SW 1271 (cell line): ENCODE measurements at regions not wholly inside any gene's neighbourhood (a gene's known extent, or its start where the extent isn't known, plus 50 kb on each side); places are given as distances from the start of the nearest gene placed in this dataset.
"Not testable (repeated sequence)": the region's sequence is repeated elsewhere in the genome, so short reads cannot be mapped to it uniquely, and the experiment has no call there.

Experiments
- DNase-seq, 2 experiments: peaks; one replicate each; lab custom pipeline; 2025; lab: John Stamatoyannopoulos, UW

DNA sequence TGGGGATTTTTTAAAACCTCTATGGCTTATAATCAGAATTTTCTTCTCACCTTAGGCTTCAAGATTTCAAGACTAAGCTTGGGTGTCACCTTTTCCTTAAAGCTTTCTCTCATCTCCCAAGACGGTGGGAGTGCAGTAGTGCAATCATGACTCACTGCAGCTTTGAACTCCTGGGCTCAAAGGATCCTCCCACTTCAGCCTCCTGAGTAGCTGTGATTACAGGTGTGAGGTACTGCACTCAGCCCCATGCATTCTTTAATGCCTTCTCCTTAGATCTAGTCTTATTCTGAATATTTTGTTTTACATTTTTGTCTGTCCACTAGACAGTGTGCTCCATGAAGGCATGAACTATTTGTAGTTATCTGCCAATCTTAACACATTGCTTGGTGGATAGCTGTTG is 55.7 kb upstream of the FAT3 start:
- DNase-seq: no peak

DNA sequence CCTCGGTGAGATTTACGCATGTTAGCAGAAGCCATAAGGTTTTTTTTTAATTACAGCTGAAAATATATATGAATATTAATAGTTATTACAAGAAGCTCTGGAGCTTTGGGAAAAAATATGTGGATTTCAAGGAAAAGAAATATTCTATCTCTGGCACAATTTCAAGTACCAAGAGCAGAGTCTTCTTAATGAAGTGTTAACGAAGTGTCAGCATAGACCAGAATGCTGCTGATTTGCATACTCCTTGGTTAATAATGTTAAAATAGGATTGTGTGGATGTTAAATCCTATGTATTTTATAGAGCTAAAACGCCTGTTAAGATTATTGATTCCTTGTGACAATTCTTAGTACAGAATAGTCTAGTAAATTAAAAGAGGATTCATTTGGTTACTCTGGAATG is 57.0 kb upstream of the FAT3 start:
- no peak for DNase-seq

DNA sequence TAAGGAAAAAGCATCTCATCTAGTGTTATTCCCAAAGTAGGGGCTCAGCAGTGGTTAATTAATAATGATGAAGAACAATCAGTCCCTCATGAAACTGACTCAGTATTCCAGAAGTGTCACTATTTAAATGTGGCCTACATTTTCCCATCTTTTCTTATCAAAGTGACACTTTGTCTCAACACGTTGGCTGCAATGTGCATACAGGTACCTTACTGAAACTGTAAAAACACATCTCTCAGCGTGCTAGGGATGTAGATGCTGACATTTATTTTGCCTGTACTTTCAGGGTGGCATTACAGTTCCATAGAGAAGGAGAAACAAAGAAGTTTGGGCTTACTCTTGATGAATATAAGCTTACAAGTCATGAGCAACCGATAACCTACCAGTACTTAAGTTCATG is 58.3 kb upstream of the FAT3 start:
- no peak for DNase-seq

DNA sequence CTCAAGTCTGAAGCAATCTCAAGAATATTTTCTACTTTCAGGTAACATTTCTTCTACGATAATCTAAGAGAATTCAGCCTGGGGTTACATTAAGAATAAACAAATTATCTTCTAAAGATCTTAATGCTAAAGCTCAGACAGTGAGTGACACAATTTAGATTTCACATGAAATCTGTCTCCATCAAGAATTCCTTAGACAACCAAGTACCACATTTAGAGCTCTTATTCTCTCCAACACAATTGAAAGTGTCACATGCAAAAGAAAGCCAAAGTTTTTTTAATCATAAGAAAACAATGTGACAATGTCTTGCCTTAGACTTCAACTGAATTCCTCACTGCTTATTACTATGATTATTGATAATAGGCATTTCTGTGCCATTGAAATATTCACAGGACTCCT is 60.7 kb upstream of the FAT3 start:
- no peak for DNase-seq

DNA sequence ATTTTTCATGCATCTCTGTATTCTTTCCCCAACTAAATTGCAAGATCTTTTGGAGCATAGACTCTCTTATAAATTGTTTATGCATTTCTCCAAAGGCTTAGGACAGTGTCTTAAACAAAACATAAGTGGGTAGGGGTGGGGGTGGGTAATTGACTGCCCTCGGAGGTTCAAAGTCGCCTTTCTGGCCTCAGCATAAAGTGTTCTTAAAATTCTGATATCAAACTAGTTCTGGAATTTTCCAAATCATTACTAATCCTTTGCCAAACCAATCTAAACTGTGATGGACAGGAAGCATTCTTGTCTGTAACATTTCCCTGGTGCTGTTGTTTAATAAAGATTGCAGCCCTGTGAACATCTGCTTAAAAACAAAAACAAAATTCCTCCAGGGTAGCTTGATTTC is 61.8 kb upstream of the FAT3 start:
- DNase-seq: no peak

DNA sequence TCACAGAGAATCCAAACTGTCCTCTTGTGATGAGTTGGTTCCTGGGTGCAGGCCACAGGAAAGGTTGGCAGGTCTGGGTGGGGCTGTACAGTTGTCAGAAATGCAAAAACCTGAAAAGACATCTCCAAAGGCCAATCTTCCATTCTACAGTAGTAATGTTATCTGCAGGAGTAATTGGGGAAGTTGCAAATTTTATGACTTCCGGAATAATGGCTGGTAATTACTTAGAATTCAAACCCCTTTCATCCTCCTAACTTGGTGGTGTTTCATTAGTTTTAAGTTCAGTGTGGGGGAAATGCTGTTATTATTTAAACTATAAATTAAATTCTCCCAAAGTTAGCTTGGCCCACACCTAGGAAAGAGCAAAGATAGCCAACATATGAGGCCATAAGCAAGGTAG is 64.7 kb upstream of the FAT3 start:
- DNase-seq: no peak

DNA sequence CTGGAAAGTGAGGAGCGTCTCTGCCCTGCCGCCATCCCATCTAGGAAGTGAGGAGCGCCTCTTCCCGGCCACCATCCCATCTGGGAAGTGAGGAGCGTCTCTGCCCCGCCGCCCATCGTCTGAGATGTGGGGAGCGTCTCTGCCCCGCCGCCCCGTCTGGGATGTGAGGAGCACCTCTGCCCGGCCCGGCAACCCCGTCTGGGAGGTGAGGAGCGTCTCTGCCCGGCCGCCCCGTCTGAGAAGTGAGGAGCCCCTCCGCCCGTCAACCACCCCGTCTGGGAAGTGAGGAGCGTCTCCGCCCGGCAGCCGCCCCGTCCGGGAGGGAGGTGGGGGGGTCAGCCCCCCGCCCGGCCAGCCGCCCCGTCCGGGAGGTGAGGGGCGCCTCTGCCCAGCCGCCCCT is 67.2 kb upstream of the FAT3 start:
- DNase-seq: not testable (repeated sequence)

DNA sequence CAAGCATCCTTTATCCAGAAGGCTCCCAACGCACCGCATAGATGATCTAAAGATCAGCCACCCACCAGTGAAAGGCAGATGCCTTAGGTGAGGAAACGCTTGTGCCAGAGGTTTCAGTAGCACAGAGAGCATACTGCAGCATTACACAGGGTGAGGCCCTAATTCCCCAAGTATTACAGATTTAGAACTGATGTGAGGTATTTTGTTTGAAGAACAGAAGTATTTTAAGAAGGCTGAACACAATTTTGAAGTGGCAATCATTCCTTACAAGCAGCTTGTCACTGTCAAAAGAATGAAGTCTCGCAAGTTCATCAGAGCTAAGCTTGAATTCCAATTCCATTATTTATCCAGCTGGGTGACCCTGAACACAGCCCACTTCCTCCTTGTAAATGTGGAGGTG is 70.0 kb upstream of the FAT3 start:
- no peak for DNase-seq

DNA sequence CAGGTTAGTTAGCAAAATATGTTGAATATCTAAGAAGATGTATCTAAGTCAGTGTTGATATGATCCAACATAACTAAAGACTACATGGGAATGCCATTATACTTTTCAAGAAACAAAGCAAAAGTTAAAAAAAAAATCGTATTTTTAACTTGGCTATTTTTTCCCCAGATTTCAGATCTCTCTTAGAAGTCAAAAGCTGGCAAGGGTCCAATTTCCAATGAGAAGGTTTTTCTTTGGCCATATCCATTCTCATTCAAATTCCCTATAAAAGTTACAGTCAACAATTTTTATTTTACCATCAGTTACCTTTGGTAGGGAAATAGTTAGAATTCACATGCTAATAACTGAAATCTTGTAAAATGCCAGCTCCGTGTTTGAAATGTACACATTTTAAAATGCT is 70.5 kb upstream of the FAT3 start:
- no peak for DNase-seq

DNA sequence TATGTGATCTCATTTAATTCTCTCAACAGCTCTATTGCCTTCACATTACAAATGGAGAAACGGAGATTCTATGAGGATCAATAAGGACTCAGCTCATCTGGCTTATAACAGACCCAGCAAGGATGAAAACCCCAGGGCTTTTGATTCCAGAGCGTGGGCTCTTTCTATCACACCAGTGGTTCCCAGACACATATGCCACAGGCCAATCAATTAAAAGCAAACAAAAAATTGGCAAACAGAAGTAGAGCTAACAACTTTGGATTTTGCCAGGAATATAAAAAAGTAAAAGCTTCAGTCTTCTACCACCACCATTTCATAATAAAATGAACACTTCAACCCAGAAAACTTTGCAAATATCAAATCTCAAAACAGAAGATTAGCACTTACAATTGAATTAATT is 71.1 kb upstream of the FAT3 start:
- DNase-seq: no peak

DNA sequence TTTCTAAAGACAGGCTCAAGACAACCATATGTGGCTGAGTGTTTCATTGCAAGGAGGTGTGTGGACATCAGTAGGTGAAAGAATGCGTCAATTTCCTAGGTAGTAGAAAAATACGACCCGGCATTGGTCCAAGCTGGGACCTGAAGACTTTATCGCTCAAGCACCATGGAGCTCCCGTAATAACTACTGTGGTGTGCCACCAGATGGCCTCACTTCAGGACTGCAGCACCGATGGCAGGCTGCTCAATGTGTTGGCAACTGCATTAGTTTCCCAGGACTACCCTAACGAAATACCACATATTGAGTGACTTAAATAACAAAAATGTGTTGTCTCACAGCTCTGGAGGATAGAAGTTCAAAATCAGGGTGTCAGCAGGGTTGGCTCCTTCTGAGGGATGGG is 72.4 kb upstream of the FAT3 start:
- DNase-seq: no peak

DNA sequence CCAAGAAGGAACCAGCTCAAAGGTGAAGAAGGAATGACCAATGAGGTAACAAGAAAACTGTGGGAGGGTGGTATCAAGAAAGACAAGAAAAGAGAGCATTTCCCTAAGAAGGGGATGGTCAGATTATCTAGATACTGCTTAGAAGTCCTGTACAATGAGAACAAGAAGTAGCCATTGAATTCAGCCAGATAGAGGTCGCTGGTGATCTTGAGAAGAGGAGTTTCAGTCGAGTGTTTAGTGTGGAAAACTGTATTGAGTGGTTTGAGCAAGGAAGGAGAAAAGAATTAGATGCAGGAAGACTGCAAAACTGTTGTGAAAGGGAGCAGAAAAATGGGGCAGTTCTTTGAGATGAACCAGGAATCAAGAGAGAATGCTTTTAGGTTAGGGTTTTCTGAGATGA is 74.6 kb upstream of the FAT3 start:
- DNase-seq: no peak

DNA sequence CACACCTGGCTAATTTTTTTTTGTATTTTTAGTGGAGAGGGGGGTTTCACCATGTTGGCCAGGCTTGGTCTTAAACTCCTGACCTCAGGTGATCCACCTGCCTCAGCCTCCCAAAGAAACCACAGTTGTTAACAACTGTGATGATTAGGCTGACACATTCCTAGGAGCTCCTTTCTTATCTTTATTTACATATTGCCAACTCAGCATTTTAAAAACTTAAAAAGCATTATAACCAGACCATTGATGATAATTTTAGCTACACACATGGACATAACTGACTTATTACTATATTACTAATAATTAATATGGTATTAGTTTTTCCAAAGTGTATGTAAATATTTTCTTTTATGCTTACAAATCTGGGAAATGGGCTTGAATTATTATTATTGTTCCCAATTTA is 82.9 kb upstream of the FAT3 start:
- no peak for DNase-seq

DNA sequence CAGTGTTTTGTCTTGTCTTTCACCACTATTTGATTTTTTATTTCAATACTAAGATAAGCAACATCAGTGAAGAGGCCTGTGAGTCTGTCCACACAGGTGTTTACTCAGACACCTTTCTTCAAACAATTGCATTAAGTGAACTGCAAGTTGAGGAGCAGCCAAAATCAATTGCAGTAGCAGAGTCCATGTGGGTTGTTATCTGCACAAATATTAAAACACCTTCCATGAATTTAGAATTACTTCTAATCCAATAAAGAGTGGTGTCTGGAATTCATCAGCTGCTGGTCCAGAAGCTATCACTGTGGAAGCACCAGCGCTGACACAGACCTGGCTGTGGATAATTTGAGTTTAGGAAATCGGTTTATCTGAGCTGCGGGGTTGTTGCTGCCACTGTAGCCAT is 83.5 kb upstream of the FAT3 start:
- no peak for DNase-seq

DNA sequence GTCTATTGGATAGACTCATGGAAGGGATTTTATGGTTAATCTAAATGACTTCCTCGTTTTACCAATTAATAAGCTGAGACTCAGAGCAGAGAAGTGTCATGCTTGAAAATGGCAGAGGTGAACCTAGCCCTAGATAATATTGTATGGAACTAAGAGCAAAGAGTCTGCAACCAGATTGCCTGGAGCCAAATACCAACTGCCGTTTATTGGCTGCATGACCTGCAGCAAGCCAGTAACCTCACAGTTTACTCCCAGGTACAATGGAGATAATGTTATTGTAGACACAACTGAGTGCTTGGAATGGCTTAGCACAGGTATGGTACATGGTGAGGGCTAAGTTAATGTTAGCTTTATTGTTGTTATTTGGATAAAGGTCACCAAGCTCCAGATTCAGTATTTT is 84.6 kb upstream of the FAT3 start:
- DNase-seq: no peak

DNA sequence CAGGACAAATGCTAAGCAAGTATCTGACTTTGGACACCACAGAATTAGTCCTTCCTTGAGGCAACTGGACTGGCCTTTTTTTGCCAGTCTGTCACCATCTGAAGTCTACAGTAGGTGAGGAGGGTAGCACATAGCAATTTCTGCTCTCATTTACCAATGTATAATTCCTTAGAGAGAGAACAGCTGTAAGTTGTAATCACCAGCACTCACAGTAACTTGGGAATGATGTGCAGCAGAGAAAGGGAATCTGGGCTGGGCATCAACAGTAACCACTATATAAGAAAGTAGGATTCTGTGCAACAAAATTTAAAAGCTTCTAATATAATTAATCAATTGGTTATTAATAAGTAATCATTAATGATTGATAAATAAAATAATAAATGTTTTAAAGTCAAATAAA is 86.3 kb upstream of the FAT3 start:
- DNase-seq: no peak

DNA sequence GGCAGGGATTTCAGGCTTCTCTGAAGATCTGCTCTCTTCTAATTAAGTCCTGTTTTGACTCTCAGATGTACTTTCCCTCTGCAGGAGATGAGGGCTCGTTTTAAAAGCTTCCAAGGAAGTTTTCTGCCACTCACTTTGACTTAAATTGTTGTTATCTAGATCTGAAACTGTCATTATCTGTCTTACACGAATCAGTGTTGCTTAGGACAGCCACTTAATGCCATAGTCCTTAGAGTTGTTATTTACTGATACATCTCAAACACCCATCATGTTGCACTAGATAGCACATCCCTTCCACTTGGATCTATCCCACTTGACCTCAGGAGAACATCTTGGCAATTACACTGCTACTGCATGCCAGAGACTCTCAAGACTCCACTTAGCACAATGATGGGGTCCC is 86.9 kb upstream of the FAT3 start:
- DNase-seq: no peak

DNA sequence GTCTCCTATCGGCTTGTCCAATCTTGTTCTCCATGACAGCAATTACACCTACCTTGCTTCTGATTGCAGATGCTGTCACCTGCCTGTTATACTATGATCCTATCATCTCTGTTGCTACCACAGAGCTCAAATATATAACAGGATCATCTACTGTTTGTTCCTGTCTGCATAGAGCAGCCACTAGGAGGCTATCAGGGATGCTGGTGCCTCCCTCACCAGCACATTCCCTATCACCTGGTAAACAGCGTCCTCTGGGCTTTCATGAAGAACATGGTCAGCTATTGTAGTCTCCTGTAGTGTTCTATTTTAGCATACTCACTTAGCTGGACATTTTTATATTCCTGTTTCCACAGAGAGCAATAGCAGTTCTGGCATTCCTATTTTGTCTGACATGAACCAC is 87.8 kb upstream of the FAT3 start:
- DNase-seq: no peak

DNA sequence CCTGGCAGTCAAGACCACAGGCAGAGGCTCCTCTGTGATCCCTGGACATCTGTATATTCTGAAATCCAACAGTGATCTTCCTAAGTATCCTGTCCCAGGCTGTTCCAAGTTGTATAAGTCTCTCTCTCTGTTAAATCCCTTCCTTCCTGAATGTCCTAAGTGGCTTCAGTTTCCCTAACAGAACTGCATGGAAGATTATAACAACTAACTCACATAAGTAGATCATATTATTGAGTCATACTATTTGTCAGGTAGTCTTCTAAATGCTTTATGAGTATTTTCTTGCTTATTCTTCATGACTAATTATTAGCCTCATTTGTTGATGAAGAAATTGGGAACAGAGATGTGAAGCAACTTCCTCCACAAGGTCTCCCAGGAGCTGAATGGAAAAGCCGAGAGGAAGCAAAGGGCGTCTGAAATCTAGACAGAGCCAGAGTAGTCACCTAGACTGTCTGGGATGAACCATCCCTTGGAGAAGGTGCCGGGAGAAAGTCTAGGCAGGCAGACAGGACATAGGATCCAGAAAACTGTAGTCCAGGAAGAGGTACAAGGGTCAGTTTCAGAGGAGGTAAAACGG is 93.2 kb upstream of the FAT3 start:
- DNase-seq: no peak

DNA sequence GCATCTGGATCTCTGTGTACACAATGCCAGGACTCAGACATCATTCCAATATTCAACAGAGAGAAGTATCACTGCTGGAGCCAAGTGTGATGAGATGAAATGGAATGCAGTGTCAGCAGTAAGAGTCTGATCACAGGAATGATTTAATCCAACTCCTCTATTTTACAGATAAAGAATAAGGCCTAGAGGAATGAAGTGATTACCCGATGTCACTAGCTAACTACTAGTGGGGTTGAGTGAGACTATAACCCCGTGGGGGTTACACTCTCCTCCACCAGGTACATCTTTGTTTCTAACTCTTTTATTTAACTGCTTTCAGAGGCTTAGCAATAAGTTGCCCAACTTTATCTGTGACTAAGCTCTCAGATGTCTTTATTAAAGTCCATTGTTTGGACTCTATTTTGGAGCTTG is 94.2 kb upstream of the FAT3 start:
- DNase-seq: no peak

DNA sequence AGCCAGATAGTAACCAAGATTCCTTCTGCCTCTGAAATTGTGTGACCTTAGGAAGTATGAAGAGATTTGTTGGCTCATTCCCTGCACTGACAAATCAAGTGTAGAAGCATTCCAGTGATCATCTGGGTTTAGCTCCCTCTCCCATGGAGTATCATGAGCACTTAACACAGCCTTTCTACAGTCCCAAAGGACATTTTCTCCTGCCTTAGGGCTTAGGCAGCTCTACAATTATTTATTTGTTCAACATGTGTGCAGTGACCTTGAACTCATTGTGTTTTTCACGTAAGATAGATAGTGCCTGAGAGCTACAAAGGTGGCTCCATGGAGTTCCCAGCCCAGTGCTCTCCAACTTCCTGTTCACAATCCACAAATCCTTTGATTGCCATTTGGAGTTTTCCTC is 94.8 kb upstream of the FAT3 start:
- DNase-seq: no peak

DNA sequence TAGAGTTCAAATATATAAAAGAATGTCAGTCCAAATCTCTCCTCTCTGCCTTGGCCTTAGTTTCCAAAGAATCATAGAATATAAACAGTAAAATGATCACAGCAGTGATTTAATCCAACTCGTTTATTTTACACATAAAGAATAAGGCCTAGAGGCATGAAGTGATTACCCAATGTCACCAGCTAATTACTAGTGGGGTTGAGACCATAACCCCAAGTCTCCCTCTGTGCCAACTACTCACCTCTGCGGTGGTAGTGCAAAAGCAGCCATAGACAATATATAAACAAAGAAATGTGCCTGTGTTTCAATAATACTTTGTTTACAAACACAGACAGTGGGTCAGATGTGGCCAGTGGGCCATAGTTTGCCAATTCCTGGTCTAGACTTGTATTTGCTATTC is 96.6 kb upstream of the FAT3 start:
- DNase-seq: no peak

DNA sequence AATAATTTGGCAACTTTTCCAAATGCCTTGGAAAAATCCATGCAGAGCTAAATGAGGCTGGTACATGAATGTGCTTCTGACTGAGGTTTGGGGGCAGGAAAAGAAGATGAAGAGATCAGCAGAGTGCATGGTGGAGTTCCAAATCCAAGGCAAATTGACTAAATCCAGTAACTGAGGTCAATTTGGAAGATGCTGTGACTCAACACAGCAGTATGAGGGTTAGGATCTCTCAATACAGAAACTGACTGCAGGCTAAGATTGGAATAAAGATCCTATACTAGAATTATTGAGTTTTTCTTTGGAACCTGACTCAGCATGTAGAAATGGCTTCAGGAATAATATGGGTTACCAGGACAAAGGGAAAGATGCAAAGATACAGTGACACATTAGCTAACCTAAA is 99.3 kb upstream of the FAT3 start:
- DNase-seq: no peak

DNA sequence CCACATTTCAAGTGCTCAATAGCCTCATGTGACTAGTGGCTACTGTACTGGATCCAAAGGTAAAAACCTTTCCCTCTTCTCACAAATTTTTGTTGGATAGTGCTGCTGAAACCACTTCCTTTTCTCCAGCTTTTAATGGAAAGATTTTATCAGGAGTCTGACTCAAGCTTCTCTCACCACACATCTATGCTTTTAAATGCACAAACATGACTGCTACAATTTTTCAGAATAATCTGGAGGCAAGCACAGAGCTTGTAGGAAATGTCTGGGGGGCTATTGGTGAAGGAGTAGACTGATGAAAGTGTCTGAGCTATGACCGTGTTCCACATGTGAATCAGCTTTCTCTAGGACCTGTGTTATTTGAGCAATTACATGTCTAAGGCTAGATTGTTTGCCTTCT is 101.1 kb upstream of the FAT3 start:
- DNase-seq: no peak

DNA sequence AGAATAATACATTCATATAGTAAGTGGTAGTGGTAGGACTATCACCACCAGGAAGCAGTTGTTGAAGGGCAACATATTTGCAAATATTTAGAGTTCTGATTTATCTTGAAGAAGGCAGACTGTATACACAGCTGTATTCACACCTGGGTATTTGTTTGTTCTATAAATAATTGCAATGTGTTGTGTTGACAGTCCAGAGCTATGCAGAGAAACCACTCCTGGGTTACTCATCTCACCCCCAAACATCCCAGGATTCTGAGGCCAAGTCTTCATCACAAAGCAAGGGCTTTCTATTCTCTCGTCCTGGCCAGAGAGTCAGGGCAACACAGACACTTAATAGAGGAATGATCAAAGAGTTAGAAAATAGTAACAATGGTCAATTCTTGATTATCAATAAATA is 102.1 kb upstream of the FAT3 start:
- DNase-seq: no peak
